ENCODE measurements at regions not wholly inside any gene's neighbourhood (a gene's known extent, or its start where the extent isn't known, plus 50 kb on each side); places are given as distances from the start of the nearest gene placed in this dataset.
"Not testable (repeated sequence)": the region's sequence is repeated elsewhere in the genome, so short reads cannot be mapped to it uniquely, and the experiment has no call there.

DNA sequence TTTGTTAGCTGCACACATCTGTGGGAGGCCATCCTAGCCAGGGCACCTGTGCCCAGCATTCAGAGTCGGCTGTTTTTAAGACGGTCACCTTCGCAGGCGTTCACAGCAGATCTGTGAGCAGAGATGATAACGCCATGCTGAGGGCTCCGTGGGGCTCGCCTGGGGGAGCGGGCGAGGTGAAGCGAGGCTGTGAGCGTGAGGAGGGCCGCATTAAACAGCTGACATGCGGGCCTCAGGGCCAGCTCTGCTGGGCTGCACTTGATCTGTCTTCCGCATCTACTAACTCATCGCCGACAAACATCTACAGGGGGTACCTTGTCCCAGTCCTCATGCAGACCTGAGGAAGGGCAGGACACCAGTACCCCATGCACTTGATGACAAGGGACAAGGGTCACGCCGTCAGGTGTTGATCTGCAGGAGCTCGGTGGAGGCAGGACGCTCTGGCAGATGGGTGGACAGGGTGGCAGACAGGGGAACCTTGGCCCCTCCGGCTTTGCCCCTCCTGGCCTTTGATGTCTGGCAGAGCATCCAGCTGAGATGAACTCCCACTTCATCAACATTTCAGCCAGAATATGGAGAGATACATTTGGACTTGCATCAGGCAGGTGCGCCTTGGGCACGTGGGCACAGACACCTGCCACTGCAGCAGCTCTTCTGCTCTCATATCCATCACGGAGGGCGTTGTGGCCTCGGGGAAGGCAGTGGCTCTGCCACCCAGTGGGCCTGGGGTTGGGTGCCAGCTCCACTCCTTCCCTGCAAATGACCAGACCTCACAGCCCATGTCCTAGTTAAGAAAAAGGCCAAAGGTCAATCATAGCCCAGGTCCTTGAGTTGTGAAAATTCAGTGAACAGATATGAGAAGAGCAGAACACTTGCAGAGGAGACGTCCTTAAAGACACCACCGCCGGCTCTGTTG, 822.9 kb downstream of the BRD1 start:
- Histone ChIP-seq H3K4me3 (ENCODE audit: low read depth, low read length) (no peak overlapping the region), H3K27me3 (ENCODE audit: control insufficient read depth, insufficient read depth, low read length) (no peaks in the 10 kb centered on the region), H3K36me3 (ENCODE audit: control insufficient read depth, insufficient read depth, low read length) (no peaks in the 10 kb centered on the region)
- TF ChIP-seq, protein P1, sequence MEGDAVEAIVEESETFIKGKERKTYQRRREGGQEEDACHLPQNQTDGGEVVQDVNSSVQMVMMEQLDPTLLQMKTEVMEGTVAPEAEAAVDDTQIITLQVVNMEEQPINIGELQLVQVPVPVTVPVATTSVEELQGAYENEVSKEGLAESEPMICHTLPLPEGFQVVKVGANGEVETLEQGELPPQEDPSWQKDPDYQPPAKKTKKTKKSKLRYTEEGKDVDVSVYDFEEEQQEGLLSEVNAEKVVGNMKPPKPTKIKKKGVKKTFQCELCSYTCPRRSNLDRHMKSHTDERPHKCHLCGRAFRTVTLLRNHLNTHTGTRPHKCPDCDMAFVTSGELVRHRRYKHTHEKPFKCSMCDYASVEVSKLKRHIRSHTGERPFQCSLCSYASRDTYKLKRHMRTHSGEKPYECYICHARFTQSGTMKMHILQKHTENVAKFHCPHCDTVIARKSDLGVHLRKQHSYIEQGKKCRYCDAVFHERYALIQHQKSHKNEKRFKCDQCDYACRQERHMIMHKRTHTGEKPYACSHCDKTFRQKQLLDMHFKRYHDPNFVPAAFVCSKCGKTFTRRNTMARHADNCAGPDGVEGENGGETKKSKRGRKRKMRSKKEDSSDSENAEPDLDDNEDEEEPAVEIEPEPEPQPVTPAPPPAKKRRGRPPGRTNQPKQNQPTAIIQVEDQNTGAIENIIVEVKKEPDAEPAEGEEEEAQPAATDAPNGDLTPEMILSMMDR (IDR thresholded peaks at IDR 0.05; ENCODE audit: insufficient read depth, low read length, severe bottlenecking), result no peak
- DNase-seq (ENCODE audit: low read depth), result no peak
- FAIRE-seq, result no peak

DNA sequence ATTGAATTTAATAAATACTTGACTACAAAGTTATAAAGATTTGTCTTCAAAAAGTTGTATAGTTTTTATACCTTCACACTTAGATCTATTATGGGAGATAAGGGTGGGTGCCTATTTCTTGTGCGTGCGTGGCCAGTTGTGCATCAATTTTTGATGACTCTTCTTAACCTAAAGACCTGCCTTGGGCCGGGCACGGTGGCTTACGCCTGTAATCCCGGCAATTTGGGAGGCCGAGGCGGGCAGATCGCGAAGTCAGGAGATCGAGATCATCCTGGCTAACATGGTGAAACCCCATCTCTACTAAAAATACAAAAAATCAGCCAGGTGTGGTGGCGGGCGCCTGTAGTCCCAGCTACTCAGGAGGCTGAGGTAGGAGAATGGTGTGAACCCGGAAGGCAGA, 830.1 kb downstream of the BRD1 start:
- not testable (repeated sequence) for H3K36me3 ChIP-seq (ENCODE audit: control insufficient read depth, insufficient read depth, low read length); H3K27me3 ChIP-seq (ENCODE audit: control insufficient read depth, insufficient read depth, low read length); DNase-seq (ENCODE audit: low read depth); FAIRE-seq; H3K4me3 ChIP-seq (ENCODE audit: low read depth, low read length)

DNA sequence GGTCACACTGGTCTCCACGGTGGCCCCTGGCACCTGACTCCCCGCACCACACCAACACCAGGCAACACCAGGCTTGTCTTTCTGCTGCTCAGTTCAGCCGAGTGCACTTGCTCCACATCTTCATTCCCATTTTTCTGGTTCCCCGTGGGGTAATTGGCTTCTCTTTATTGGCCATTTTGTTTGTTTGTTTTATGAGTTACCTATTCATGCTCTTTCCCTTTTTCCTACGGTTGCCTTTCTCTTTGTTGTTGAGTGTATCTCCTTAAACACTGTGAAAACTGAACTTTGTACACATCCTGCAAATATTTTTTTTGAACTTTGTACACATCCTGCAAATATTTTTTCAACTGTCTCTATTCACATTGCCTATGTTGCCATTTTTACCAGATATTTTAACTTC, 834.0 kb downstream of the BRD1 start:
- no peak overlapping the region for H3K4me3 ChIP-seq (ENCODE audit: low read depth, low read length)
- no peaks in the 10 kb centered on the region for H3K36me3 ChIP-seq (ENCODE audit: control insufficient read depth, insufficient read depth, low read length)
- FAIRE-seq, result no peak
- H3K27me3 ChIP-seq (ENCODE audit: control insufficient read depth, insufficient read depth, low read length), result no peaks in the 10 kb centered on the region
- TF ChIP-seq, protein P1 (IDR thresholded peaks at IDR 0.05; ENCODE audit: insufficient read depth, low read length, severe bottlenecking), result no peak
- DNase-seq (ENCODE audit: low read depth), result no peak

DNA sequence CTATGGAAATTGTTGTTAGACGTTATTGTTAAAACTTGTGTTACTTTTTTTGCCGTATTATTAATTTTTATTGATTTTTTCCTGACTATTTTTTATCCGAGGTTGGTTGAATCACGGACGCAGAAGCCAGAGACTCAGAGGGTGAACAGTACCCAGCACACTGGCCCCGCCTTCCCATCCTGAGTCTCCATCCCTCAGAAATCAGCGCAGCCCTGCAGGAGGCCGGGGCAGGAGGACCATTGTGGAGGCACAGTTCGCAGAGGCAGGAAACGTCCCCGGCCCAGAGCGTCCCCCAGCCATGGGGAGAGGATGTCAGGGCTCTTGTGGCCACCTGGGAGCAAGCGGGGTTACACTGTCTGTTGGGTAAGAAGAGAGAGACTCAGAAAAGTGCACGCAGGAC, 843.0 kb downstream of the BRD1 start:
- Histone ChIP-seq H3K27me3 (ENCODE audit: control insufficient read depth, insufficient read depth, low read length) (no peaks in the 10 kb centered on the region), H3K36me3 (ENCODE audit: control insufficient read depth, insufficient read depth, low read length) (no peaks in the 10 kb centered on the region), H3K4me3 (ENCODE audit: low read depth, low read length) (no peak overlapping the region)
- TF ChIP-seq, protein P1 (IDR thresholded peaks at IDR 0.05; ENCODE audit: insufficient read depth, low read length, severe bottlenecking), result no peak
- FAIRE-seq (no peak), DNase-seq (ENCODE audit: low read depth) (no peak)

DNA sequence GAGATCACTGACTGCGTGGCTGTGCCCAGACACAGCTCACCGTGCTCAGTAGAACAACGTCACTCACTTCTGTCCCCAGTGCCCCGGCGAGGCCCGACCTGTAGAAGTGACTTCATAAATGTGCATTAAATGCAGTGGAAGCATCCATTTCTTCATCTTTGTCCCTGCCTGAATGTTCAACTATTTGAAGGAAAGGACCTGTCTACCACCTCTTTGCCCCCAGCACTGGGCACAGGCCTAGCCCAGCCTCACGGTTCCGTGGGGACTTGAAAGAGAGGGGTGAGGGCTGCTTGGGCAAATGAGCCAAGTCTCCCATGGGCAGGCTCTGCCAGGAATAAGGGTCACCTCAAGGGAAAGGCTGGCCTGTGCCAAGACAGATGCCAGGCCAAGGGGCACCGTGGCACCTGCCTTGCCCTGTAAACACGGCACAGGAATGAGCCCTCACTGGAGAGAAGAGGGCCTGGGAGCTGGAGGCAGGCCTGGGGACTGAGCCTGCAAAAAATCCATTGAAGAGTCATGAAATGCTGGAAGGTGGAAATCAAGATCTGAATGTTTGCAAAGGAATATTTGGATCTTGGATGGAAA, 845.3 kb downstream of the BRD1 start:
- Histone ChIP-seq H3K36me3 (ENCODE audit: control insufficient read depth, insufficient read depth, low read length) (no peaks in the 10 kb centered on the region), H3K4me3 (ENCODE audit: low read depth, low read length) (no peak overlapping the region), H3K27me3 (ENCODE audit: control insufficient read depth, insufficient read depth, low read length) (no peaks in the 10 kb centered on the region)
- FAIRE-seq (no peak), DNase-seq (ENCODE audit: low read depth) (no peak)
- TF ChIP-seq, protein P1 (IDR thresholded peaks at IDR 0.05; ENCODE audit: insufficient read depth, low read length, severe bottlenecking), result no peak

DNA sequence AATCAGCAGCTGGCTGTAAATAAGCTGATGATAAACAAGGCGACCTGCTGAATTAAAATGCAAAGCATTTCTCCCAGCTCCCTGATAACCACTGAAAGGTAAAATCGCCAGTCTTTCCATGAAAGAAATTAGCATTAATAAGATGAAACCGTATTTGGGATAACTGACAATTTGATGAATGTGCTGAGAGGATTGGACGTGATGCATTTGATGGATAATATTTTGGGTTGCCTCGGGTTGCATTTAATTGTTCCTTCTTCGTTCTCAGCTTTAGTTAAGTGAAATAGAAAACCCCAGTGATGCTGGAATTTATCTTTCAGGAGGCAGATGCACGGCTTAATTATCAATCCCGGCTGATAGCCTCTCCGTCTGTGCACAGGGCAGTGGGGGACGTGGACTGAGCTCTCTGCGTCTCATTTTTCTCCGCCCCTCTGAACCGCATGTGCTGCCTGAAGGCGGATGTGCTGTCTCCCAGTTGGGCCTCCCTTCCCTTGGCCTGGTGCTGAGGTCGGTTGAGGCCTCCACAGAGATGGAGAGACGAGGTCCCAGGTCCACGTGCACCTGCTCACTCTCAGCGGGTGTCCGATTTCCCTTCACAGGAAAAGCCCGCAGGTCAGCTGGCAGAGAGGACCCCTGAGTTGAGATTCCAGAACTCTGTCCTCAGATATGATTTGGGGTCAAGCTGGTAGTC, 846.2 kb downstream of the BRD1 start:
- FAIRE-seq (no peak), DNase-seq (ENCODE audit: low read depth) (no peak)
- Histone ChIP-seq H3K36me3 (ENCODE audit: control insufficient read depth, insufficient read depth, low read length) (no peaks in the 10 kb centered on the region), H3K27me3 (ENCODE audit: control insufficient read depth, insufficient read depth, low read length) (no peaks in the 10 kb centered on the region), H3K4me3 (ENCODE audit: low read depth, low read length) (no peak overlapping the region)
- TF ChIP-seq, protein P1 (IDR thresholded peaks at IDR 0.05; ENCODE audit: insufficient read depth, low read length, severe bottlenecking), result no peak

Measured in bronchial epithelial cell (primary cell).